ENCODE measurements at regions not wholly inside any gene's neighbourhood (a gene's known extent, or its start where the extent isn't known, plus 50 kb on each side); places are given as distances from the start of the nearest gene placed in this dataset.

DNA sequence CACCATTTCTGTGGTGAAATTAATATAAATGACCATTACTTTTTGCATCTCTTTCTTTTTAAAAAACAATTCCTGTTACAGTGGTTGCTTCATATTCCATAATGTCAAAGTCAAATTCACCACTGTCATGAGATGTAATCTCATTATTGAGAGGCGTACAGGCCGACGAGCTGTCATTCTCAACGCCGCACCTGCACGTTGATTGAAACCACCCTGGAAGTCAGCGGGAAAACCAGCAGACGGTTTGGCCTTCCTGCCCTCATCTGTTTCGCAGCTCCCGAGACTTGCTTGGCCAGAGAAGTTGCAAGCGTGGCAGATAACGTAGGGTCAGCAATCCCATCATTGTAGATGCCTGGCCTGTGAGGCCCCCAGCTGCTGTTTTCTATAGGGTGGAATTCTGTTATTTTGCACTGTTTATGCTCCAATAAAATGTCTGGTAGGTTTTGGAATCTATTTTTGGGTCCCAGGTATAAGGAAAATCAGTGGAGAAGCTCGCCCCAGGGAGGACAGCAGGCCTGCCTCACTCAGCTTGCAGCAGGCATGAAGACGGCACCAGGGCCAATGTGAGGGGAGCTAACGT lies 153.4 kb downstream of the SOX1 start:
- Histone ChIP-seq H3K56ac (replicated peaks; ENCODE audit: insufficient read length, low read depth, low read length) (no peak overlapping the region), H3K27me3 (replicated peaks in 1 of 4; ENCODE audit: control insufficient read depth in 3 of 4, extremely low read depth in 1 of 4, insufficient read depth in 3 of 4, low read length in 3 of 4) (peaks cover 0 to 4% (median 0%) of the 10 kb centered on the region in 4 experiments; a peak in 2 of 7 replicates), H4K91ac (replicated peaks; ENCODE audit: insufficient read length, low read length) (no peak overlapping the region), H3K23me2 (ENCODE audit: low read depth, low read length) (0 out of 2 replicates have a peak, but pooled peaks cover 2% of the 10 kb centered on the region), H2BK120ac (replicated peaks; ENCODE audit: low read depth, low read length) (no peak overlapping the region), H3K4me1 (replicated peaks in 1 of 4; ENCODE audit: control insufficient read depth in 3 of 4, insufficient read depth in 4 of 4, low read length in 3 of 4) (no peaks in the 10 kb centered on the region), H2BK12ac (ENCODE audit: low read depth, low read length) (no peak overlapping the region), H3K36me3 (ENCODE audit: control insufficient read depth in 2 of 4, insufficient read depth in 4 of 4, low read length in 3 of 4) (no peaks in the 10 kb centered on the region), H2AFZ (ENCODE audit: low read length) (no peak overlapping the region), H3K27ac (ENCODE audit: low read depth, low read length) (no peak overlapping the region), H2AK5ac (ENCODE audit: low read depth, low read length) (no peak overlapping the region), H3K4me2 (ENCODE audit: insufficient read depth in 1 of 2, low read depth in 2 of 2, low read length in 2 of 2) (no peak overlapping the region), H3K4me3 (ENCODE audit: extremely low read depth in 1 of 4, insufficient read depth in 2 of 4, low read depth in 3 of 4, low read length in 4 of 4) (no peak overlapping the region), H2BK20ac (ENCODE audit: low read length) (no peak overlapping the region), H2BK15ac (ENCODE audit: low read length) (0 out of 2 replicates have a peak overlapping the region, but pooled peaks have one; percentile 31), H3K9ac (replicated peaks in 1 of 4; ENCODE audit: extremely low read depth in 1 of 4, low read depth in 3 of 4, low read length in 3 of 4) (no peak overlapping the region), H4K20me1 (replicated peaks in 1 of 2; ENCODE audit: control insufficient read depth in 1 of 2, insufficient read depth in 2 of 2, low read length in 2 of 2) (peaks cover 0 to 4% of the 10 kb centered on the region in 2 experiments), H3K14ac (ENCODE audit: insufficient read length) (no peak overlapping the region), H4K5ac (ENCODE audit: insufficient read length, low read depth, low read length) (no peak overlapping the region), H3K23ac (ENCODE audit: insufficient read length) (no peak overlapping the region), H3K79me1 (ENCODE audit: low read depth, low read length) (no peaks in the 10 kb centered on the region), H3K79me2 (ENCODE audit: control insufficient read depth in 1 of 2, insufficient read depth in 2 of 2, low read length in 2 of 2) (peaks cover 0 to 3% of the 10 kb centered on the region in 2 experiments; a peak in 1 of 4 replicates), H2BK5ac (ENCODE audit: low read depth, low read length) (no peak overlapping the region), H3K9me3 (ENCODE audit: insufficient read depth in 2 of 2, low read depth in 1 of 2, low read length in 1 of 2) (no peaks in the 10 kb centered on the region), H4K8ac (ENCODE audit: extremely low read depth, insufficient read depth, low read length) (no peak overlapping the region), H3K18ac (ENCODE audit: extremely low read depth, low read length) (no peak overlapping the region), H3K4ac (replicated peaks; ENCODE audit: insufficient read length, low read depth, low read length) (no peak overlapping the region)
- POLR2A ChIA-PET (ENCODE audit: partially characterized antibody), result no interaction called here
- FAIRE-seq (no peak), DNase-seq (ENCODE audit: low read depth in 1 of 2, low spot score in 2 of 2) (no peak)
- CTCF ChIA-PET (ENCODE audit: partially characterized antibody), result interaction anchor here (0.8 to 1.5 kb wide), 4 partner anchors 15 to 223 kb away, joined by 3 to 9 read pairs (median 4); no protein-coding TSS in a partner anchor
- WGBS, 2 experiments (ENCODE audit: extremely low coverage in 1 of 2, insufficient coverage in 1 of 2, insufficient read length in 1 of 2, insufficient replicate concordance in 2 of 2, low coverage in 1 of 2, low lambda C conversion rate in 2 of 2, missing lambda C conversion rate in 1 of 2), result 87% methylated on average over 15 of the region's 15 CpGs; no CpG with 5 or more reads in 1 of the 2 experiments
- no peak for TF ChIP-seq KDM1A (IDR thresholded peaks at IDR 0.05; ENCODE audit: borderline replicate concordance, low read length)
- no peak for TF ChIP-seq SIRT6 (IDR thresholded peaks at IDR 0.05; ENCODE audit: low read length)
- TF ChIP-seq SP1 (IDR thresholded peaks at IDR 0.05; ENCODE audit: low read depth, low read length), result no peak
- no peak for TF ChIP-seq CBX8 (IDR thresholded peaks at IDR 0.05; ENCODE audit: borderline replicate concordance, low read depth, low read length)
- no peak for TF ChIP-seq MAFK (IDR thresholded peaks at IDR 0.05; ENCODE audit: low read depth, low read length)
- TF ChIP-seq BRCA1 (IDR thresholded peaks at IDR 0.05; ENCODE audit: low read depth, low read length), result no peak
- TF ChIP-seq EP300 (IDR thresholded peaks at IDR 0.05; ENCODE audit: borderline replicate concordance in 1 of 2, low read depth in 2 of 2, low read length in 2 of 2), result no peak
- TF ChIP-seq SIN3A (conservative IDR thresholded peaks at IDR 0.05 in 1 of 2, IDR thresholded peaks at IDR 0.05 in 1 of 2; ENCODE audit: low read depth in 1 of 2, low read length in 2 of 2), result no peak
- TF ChIP-seq CBX5 (IDR thresholded peaks at IDR 0.05; ENCODE audit: low read depth, low read length), result no peak
- TF ChIP-seq HDAC2 (IDR thresholded peaks at IDR 0.05; ENCODE audit: borderline replicate concordance in 1 of 2, low read depth in 2 of 2, low read length in 2 of 2), result no peak
- TF ChIP-seq TBP (IDR thresholded peaks at IDR 0.05; ENCODE audit: low read depth, low read length), result no peak
- TF ChIP-seq GABPA (IDR thresholded peaks at IDR 0.05; ENCODE audit: borderline replicate concordance, insufficient read depth, low read length), result no peak
- no peak for TF ChIP-seq RFX5 (IDR thresholded peaks at IDR 0.05; ENCODE audit: borderline replicate concordance, low read depth, low read length)
